RWPE2 (cell line): ENCODE measurements at regions not wholly inside any gene's neighbourhood (a gene's known extent, or its start where the extent isn't known, plus 50 kb on each side); places are given as distances from the start of the nearest gene placed in this dataset.

Source experiments
- ATAC-seq: fragments of 200-7000 bp; cut with Tn5 transposase; 3 replicates; pipeline ENCODE4 v1.9.1; 2021; ENCODE audit warnings: low read depth
- DNase-seq: peaks from one replicate; pipeline ENCODE4 v3.0.0-alpha.2; 2020; ENCODE audit warnings: low spot score
- H3K27ac ChIP-seq: fragments of 450-650 bp; 2 replicates; pipeline ENCODE4 v1.5.1; 2017; ENCODE audit warnings: mild to moderate bottlenecking; ENCODE audit not compliant: poor library complexity, severe bottlenecking
- H3K27me3 ChIP-seq: fragments of 250-450 bp; sonication (Bioruptor Pico); 2 replicates; pipeline ENCODE4 v1.5.1; 2021; ENCODE audit warnings: mild to moderate bottlenecking, moderate library complexity; ENCODE audit not compliant: insufficient read depth, poor library complexity, severe bottlenecking
- H3K36me3 ChIP-seq: fragments of 250-450 bp; sonication (Bioruptor Pico); 2 replicates; pipeline ENCODE4 v1.5.1; 2020; ENCODE audit warnings: low read depth, mild to moderate bottlenecking, moderate library complexity
- H3K4me1 ChIP-seq: fragments of 250-450 bp; sonication (Bioruptor Pico); 2 replicates; pipeline ENCODE4 v1.5.1; 2021; ENCODE audit warnings: mild to moderate bottlenecking, moderate library complexity; ENCODE audit not compliant: insufficient read depth, poor library complexity, severe bottlenecking
- H3K4me3 ChIP-seq: fragments of 250-450 bp; sonication (Bioruptor Pico); 2 replicates; pipeline ENCODE4 v1.5.1; 2021; ENCODE audit warnings: mild to moderate bottlenecking, moderate library complexity; ENCODE audit not compliant: severe bottlenecking
- H3K9me3 ChIP-seq: fragments of 250-450 bp; sonication (Bioruptor Pico); 2 replicates; pipeline ENCODE4 v1.5.1; 2021; ENCODE audit warnings: mild to moderate bottlenecking, moderate library complexity; ENCODE audit not compliant: severe bottlenecking
- TF ChIP-seq, protein P1 (sequence below): fragments of 450-650 bp; IDR thresholded peaks from one replicate; pipeline ENCODE4 v1.5.1; 2017; ENCODE audit warnings: mild to moderate bottlenecking, moderate library complexity; ENCODE audit not compliant: poor library complexity, severe bottlenecking

DNA sequence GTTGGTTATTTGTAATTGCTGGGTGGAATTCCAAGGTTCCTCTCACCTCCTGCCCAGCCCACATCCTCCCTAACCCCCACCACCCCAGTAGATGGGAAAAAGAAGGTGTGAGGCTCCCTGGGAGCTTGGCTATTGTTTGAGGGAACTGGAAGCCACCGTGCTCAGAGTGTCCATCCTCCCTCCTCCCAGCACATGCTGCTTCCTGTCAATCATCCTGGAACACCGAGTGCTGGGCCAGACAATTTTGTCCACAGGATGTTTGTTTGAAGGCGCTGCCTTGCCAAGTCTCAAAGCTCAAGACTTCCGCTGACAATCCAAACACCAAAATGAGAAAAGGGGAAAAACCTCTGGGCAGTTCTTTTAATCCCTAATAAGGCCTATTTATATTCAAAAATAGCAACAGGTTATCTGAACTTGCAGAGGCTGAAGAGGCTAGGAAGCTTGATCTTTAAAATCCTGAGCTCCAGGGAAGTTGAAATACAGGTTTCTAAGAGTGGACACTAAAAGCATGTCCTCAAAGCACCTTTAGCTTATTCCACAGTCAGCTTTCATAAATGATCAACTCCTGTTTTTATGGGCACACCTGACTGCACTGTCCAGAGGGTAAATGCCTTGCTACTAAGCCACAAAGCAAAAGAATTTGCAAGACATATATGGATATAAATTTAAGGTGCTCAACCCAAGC, 286.7 kb downstream of the NFIB start:
- DNase-seq (no peak), ATAC-seq (peak; percentile 46)
- Histone ChIP-seq H3K4me3 (no peak overlapping the region), H3K36me3 (no peaks in the 10 kb centered on the region), H3K4me1 (peaks cover 32% of the 10 kb centered on the region), H3K9me3 (no peaks in the 10 kb centered on the region), H3K27me3 (no peaks in the 10 kb centered on the region), H3K27ac (peak overlapping the region; percentile 52)
- TF ChIP-seq, protein P1, sequence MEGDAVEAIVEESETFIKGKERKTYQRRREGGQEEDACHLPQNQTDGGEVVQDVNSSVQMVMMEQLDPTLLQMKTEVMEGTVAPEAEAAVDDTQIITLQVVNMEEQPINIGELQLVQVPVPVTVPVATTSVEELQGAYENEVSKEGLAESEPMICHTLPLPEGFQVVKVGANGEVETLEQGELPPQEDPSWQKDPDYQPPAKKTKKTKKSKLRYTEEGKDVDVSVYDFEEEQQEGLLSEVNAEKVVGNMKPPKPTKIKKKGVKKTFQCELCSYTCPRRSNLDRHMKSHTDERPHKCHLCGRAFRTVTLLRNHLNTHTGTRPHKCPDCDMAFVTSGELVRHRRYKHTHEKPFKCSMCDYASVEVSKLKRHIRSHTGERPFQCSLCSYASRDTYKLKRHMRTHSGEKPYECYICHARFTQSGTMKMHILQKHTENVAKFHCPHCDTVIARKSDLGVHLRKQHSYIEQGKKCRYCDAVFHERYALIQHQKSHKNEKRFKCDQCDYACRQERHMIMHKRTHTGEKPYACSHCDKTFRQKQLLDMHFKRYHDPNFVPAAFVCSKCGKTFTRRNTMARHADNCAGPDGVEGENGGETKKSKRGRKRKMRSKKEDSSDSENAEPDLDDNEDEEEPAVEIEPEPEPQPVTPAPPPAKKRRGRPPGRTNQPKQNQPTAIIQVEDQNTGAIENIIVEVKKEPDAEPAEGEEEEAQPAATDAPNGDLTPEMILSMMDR = no peak

- no peak for ATAC-seq
- H3K9me3 ChIP-seq = no peaks in the 10 kb centered on the region
- TF ChIP-seq, protein P1 = no peak
Observed at GRCh38 chr9:14025741-14026140, 288.2 kb downstream of the NFIB start.

GRCh38 chr9:14023285-14023684, 290.7 kb downstream of the NFIB start:
- H3K27me3 ChIP-seq = no peaks in the 10 kb centered on the region
- TF ChIP-seq, protein P1 = no peak
- DNase-seq = no peak
- H3K9me3 ChIP-seq = no peaks in the 10 kb centered on the region
- no peak overlapping the region for H3K4me3 ChIP-seq
- H3K4me1 ChIP-seq = peaks cover 15% of the 10 kb centered on the region
- H3K27ac ChIP-seq = no peak overlapping the region
- ATAC-seq = no peak
- H3K36me3 ChIP-seq = no peaks in the 10 kb centered on the region

More at GRCh38 chr9:14025741-14026140, 288.2 kb downstream of the NFIB start:
- Histone ChIP-seq H3K36me3 (no peaks in the 10 kb centered on the region), H3K27ac (no peak overlapping the region), H3K4me3 (no peak overlapping the region), H3K4me1 (peaks cover 23% of the 10 kb centered on the region), H3K27me3 (no peaks in the 10 kb centered on the region)
- DNase-seq = no peak

GRCh38 chr9:14021871-14022525, 291.9 kb downstream of the NFIB start:
- H3K27ac ChIP-seq = no peak overlapping the region
- TF ChIP-seq, protein P1 = no peak
- ATAC-seq = peak; percentile 58
- H3K4me1 ChIP-seq = peaks cover 8% of the 10 kb centered on the region
- H3K36me3 ChIP-seq = no peaks in the 10 kb centered on the region
- DNase-seq = no peak
- H3K4me3 ChIP-seq = no peak overlapping the region
- H3K9me3 ChIP-seq = no peaks in the 10 kb centered on the region
- no peaks in the 10 kb centered on the region for H3K27me3 ChIP-seq

DNA sequence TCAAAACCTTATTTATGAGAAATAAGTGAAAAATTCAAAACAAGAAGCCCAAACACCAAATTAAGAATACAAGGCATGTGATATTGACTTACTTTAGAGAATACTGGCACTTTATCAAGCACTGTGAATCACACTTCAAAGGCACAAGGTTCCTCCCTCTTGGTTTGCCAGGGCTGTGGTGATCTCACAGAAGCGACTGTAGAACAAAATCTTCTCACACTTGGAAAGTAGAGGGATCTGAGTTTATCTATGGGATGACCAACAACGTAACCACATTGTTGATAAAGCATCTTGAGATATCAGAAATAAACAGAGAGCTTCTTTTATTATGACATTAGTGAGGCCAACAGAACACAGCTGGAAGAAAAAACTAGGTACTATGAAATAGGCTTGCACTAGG, 295.9 kb downstream of the NFIB start:
- DNase-seq = no peak
- Histone ChIP-seq H3K27me3 (no peaks in the 10 kb centered on the region), H3K4me3 (no peak overlapping the region), H3K9me3 (no peaks in the 10 kb centered on the region), H3K36me3 (no peaks in the 10 kb centered on the region), H3K27ac (no peak overlapping the region), H3K4me1 (peaks cover 5% of the 10 kb centered on the region)
- TF ChIP-seq, protein P1 = no peak
- peak; percentile 67 for ATAC-seq
